ENCODE measurements at regions not wholly inside any gene's neighbourhood (a gene's known extent, or its start where the extent isn't known, plus 50 kb on each side); places are given as distances from the start of the nearest gene placed in this dataset.

DNA sequence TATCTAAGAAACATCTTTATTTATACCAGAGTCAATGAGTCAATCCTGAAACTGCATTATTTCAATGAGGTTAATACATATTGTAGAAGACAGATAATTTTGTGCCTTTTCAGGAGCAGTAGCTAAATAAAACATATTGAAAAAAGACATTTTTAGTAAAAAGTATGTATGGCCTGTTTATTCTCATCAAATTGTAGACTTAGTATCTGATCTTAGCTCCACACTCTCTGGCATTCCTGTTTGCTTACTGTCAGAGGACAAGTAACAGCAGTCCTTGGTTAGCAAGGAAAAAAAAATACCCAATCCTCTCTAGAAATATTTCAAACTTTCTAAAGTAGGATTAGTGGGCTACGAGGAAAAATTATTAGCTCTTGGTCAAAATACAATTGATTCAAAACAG is 50.5 kb upstream of the GUCY1A1 start:
- Histone ChIP-seq H3K36me3 (ENCODE audit: insufficient read depth, low read length) (no peaks in the 10 kb centered on the region), H3K79me2 (ENCODE audit: control insufficient read depth, insufficient read depth, low read length, unreplicated experiment) (no peaks in the 10 kb centered on the region), H3K4me3 (ENCODE audit: low read depth, low read length) (no peak overlapping the region), H3K4me1 (ENCODE audit: control insufficient read depth, insufficient read depth, low read length, unreplicated experiment) (no peaks in the 10 kb centered on the region), H3K27me3 (ENCODE audit: insufficient read depth, low read length) (no peaks in the 10 kb centered on the region), H3K27ac (ENCODE audit: low read depth, low read length) (no peak overlapping the region), H2AFZ (ENCODE audit: low read length, unreplicated experiment) (peak overlapping the region; percentile 54)

DNA sequence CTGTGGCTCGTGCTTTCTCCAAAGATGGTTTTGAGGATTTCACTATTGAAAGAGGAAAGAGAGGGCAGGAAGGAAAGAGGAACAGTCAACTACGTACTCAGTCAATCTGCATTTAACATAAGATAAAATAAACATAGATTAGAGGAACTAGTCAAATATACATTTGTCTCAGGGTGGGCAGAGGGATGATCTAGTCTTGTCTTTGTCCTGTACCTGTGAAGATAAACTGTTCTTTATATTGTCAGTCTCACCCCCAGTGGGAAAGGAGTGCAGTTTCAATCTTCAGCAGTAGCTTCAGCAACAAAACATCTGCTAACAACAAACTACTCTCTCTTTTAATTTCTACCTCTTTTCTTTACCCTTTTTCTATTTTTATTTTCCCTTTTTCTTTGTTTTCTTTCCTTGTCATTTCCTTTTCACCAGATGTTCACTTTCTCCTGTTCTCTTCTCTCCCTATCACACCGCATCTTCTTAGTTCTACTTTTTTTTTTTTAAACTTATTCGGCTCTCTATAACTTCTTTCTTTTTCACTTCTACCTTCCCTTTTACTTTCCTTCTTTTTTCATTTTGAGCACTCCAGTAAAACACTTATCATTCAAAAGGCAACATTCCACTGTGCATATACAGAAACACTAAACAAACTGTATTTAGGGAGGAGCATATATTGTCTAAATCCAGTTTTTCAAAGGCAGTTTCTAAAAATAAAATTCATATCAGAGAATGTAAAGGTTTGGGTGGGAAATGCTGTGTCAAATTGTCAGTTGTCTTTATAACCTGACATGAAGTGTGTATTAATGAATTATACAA is 51.4 kb upstream of the GUCY1A1 start:
- Histone ChIP-seq H3K79me2 (ENCODE audit: control insufficient read depth, insufficient read depth, low read length, unreplicated experiment) (no peaks in the 10 kb centered on the region), H3K27ac (ENCODE audit: low read depth, low read length) (no peak overlapping the region), H3K4me3 (ENCODE audit: low read depth, low read length) (no peak overlapping the region), H3K36me3 (ENCODE audit: insufficient read depth, low read length) (no peaks in the 10 kb centered on the region), H3K4me1 (ENCODE audit: control insufficient read depth, insufficient read depth, low read length, unreplicated experiment) (no peaks in the 10 kb centered on the region), H3K27me3 (ENCODE audit: insufficient read depth, low read length) (no peaks in the 10 kb centered on the region), H2AFZ (ENCODE audit: low read length, unreplicated experiment) (no peak overlapping the region)

DNA sequence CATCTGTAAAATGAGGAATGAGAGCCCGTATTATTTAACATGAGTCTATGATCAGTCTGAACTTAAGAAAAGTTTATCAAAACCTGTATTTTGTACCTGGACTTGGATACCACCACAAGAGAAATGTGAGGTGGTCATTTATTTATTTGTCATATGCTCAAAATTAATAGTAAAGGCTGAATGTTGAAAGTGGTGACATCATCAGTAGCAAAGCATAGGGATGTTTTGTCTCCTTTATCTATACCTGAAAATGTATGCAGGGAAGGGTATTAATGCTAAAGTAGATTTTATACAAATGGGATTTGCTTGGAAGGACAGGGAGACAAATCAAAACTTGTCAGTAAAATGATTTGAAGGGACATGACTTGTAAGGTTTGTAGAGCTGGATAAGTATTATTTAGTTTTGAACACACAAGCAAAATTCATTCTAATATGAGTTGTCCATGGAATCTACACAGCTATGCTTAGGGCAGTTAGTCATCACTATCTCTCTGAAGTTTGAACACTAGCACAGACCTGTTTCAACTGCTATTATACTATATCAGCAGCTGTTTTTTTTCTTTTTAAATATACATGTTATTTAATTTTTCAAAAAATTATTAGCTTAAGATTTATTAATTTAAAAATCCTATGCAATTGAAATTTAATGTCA is 52.4 kb upstream of the GUCY1A1 start:
- H3K36me3 ChIP-seq (ENCODE audit: insufficient read depth, low read length), result no peaks in the 10 kb centered on the region
- no peak overlapping the region for H2AFZ ChIP-seq (ENCODE audit: low read length, unreplicated experiment)
- no peak overlapping the region for H3K4me3 ChIP-seq (ENCODE audit: low read depth, low read length)
- no peaks in the 10 kb centered on the region for H3K4me1 ChIP-seq (ENCODE audit: control insufficient read depth, insufficient read depth, low read length, unreplicated experiment)
- H3K27me3 ChIP-seq (ENCODE audit: insufficient read depth, low read length), result no peaks in the 10 kb centered on the region
- no peak overlapping the region for H3K27ac ChIP-seq (ENCODE audit: low read depth, low read length)
- H3K79me2 ChIP-seq (ENCODE audit: control insufficient read depth, insufficient read depth, low read length, unreplicated experiment), result no peaks in the 10 kb centered on the region

DNA sequence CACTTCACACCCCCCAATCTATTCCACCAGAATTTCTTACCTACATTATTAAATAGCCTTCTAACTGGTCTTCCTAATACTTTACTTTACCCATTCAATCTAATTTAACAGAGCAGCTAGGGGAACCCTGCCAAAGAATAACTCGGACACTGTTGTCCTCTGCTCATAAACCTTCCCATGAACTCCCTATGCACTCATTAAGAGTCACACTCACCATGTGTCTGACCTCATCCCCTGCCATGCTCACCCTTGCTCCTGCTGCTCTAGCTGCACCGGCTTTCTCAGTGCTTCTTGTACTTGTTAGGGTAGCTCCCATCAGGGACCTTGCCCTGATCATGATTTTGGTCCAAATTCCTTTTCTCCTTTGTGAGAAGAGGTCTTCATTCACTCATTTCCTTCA is 54.6 kb upstream of the GUCY1A1 start:
- Histone ChIP-seq H3K79me2 (ENCODE audit: control insufficient read depth, insufficient read depth, low read length, unreplicated experiment) (no peaks in the 10 kb centered on the region), H3K27me3 (ENCODE audit: insufficient read depth, low read length) (no peaks in the 10 kb centered on the region), H3K4me3 (ENCODE audit: low read depth, low read length) (no peak overlapping the region), H2AFZ (ENCODE audit: low read length, unreplicated experiment) (no peak overlapping the region), H3K4me1 (ENCODE audit: control insufficient read depth, insufficient read depth, low read length, unreplicated experiment) (no peaks in the 10 kb centered on the region), H3K36me3 (ENCODE audit: insufficient read depth, low read length) (no peaks in the 10 kb centered on the region), H3K27ac (ENCODE audit: low read depth, low read length) (no peak overlapping the region)

DNA sequence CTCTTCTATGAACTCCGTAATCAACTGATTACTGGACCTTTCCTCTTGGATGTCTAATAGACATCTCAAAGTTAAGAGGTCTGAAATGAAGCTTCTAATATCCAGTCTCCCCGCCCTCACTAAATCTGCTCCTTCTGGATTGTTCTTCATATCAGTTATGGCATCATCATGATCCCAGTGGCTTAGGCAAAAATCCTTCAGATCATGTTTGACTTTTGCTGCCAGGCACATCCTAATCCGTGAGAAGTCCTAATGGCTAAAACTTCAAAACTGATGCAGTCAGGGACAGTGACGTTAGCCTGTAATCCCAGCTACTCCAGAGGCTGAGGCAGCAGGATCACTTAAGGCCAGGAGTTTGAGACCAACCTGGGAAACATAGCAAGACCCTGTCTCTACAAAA is 55.1 kb upstream of the GUCY1A1 start:
- Histone ChIP-seq H3K36me3 (ENCODE audit: insufficient read depth, low read length) (no peaks in the 10 kb centered on the region), H2AFZ (ENCODE audit: low read length, unreplicated experiment) (no peak overlapping the region), H3K79me2 (ENCODE audit: control insufficient read depth, insufficient read depth, low read length, unreplicated experiment) (no peaks in the 10 kb centered on the region), H3K27ac (ENCODE audit: low read depth, low read length) (no peak overlapping the region), H3K4me3 (ENCODE audit: low read depth, low read length) (no peak overlapping the region), H3K4me1 (ENCODE audit: control insufficient read depth, insufficient read depth, low read length, unreplicated experiment) (no peaks in the 10 kb centered on the region), H3K27me3 (ENCODE audit: insufficient read depth, low read length) (no peaks in the 10 kb centered on the region)

DNA sequence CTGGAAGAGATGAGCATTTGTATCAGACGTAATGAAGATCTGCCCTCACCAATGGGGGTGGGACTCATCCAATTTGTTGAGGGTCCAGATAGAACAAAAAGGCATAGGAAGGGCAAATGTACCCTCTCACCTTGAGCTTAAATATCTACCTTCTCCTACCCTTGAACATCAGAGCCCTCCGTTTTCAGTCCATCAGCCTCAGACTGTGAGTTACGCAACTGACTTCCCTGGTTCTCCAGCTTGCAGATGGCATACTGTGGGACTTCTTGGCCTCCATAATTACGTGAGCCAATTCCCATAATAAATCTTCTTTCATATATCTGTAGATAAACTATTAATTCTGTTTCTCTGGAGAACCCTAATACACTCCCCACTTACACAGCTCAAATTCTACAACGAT is 56.5 kb upstream of the GUCY1A1 start:
- no peaks in the 10 kb centered on the region for H3K27me3 ChIP-seq (ENCODE audit: insufficient read depth, low read length)
- H2AFZ ChIP-seq (ENCODE audit: low read length, unreplicated experiment), result no peak overlapping the region
- H3K4me1 ChIP-seq (ENCODE audit: control insufficient read depth, insufficient read depth, low read length, unreplicated experiment), result peaks cover 3% of the 10 kb centered on the region
- H3K4me3 ChIP-seq (ENCODE audit: low read depth, low read length), result no peak overlapping the region
- no peak overlapping the region for H3K27ac ChIP-seq (ENCODE audit: low read depth, low read length)
- H3K36me3 ChIP-seq (ENCODE audit: insufficient read depth, low read length), result no peaks in the 10 kb centered on the region
- no peaks in the 10 kb centered on the region for H3K79me2 ChIP-seq (ENCODE audit: control insufficient read depth, insufficient read depth, low read length, unreplicated experiment)

DNA sequence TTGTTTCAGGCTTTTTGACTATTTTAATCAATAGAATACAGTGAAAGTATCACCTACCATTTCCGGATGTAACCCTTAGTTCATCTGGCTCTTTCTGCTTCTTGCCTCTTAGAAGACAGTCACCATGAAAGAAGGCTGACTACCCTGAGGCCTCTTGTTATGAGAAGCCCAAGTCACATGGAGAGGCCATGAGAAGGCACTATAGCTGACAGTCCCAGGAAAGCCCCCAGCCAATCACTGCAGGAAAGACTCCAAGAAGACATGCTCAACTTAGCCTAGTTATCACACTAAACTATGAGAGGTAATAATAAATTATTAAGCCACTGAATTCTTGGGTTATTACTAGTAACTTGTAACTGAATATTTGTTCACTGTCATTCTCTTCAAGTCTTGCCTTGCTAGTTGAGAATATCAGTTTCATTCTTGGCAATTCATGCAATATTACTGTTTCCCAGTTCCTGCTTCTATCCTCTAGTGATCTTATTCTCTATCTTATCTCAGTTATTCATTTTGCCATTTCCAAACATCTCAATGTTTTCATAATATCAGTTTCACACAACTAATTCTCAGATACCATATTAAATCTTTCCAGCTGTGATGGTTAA is 57.1 kb upstream of the GUCY1A1 start:
- H3K27me3 ChIP-seq (ENCODE audit: insufficient read depth, low read length), result no peaks in the 10 kb centered on the region
- no peak overlapping the region for H3K4me3 ChIP-seq (ENCODE audit: low read depth, low read length)
- H3K79me2 ChIP-seq (ENCODE audit: control insufficient read depth, insufficient read depth, low read length, unreplicated experiment), result no peaks in the 10 kb centered on the region
- no peak overlapping the region for H2AFZ ChIP-seq (ENCODE audit: low read length, unreplicated experiment)
- H3K36me3 ChIP-seq (ENCODE audit: insufficient read depth, low read length), result no peaks in the 10 kb centered on the region
- H3K4me1 ChIP-seq (ENCODE audit: control insufficient read depth, insufficient read depth, low read length, unreplicated experiment), result peaks cover 6% of the 10 kb centered on the region
- H3K27ac ChIP-seq (ENCODE audit: low read depth, low read length), result no peak overlapping the region

DNA sequence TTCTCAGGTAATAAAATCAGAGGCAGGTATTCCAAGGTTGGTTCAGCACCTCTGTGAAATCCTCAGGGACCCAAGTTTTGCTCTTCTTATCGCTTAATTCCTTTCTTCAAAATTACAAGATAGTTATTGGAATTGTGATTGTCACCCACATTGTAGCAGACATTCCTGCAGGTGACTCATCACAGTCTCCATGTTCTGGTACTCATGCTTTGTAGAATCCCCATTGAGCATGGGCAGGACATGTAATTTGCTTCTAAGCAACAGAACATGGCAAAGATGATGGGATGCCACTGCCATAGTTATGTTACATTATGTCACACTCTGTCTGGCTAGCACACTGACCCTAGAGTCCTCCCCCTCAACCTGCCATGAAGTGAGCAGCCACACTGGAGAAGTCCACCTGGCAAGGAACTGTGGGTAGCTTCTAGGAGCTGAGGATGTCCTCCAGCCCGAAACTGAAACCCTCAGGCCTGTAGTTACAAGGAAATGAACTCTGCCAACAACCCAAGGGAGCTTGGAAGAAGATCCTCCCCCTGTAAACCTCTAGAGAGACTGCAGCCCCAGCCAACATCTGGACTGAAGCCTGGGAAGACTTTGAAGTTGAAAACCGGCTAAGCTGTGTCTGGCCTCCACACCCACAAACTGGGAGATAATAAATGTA is 58.3 kb upstream of the GUCY1A1 start:
- Histone ChIP-seq H3K27me3 (ENCODE audit: insufficient read depth, low read length) (no peaks in the 10 kb centered on the region), H3K79me2 (ENCODE audit: control insufficient read depth, insufficient read depth, low read length, unreplicated experiment) (no peaks in the 10 kb centered on the region), H3K4me1 (ENCODE audit: control insufficient read depth, insufficient read depth, low read length, unreplicated experiment) (peaks cover 12% of the 10 kb centered on the region), H3K27ac (ENCODE audit: low read depth, low read length) (no peak overlapping the region), H2AFZ (ENCODE audit: low read length, unreplicated experiment) (no peak overlapping the region), H3K36me3 (ENCODE audit: insufficient read depth, low read length) (no peaks in the 10 kb centered on the region), H3K4me3 (ENCODE audit: low read depth, low read length) (no peak overlapping the region; the same call in 1 of the 2 replicates)

DNA sequence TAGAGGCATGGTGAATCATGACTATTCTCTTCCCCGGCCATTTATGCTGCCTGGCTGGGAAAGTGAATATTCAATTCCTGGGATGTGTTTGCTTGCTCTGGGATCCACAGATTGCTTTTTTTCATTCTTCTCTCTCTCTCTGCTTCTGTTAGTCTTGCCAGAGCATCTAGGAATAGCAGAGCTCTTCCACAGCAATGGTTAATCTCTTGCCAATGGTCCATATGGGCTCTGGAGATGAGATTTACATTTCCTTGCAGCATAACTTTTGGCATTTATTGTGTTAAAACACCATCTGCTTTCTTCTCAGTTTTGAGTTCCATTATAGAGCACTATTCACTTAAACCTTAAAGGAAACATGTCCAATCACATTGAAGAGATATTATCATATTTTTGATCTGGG is 59.2 kb upstream of the GUCY1A1 start:
- Histone ChIP-seq H3K27me3 (ENCODE audit: insufficient read depth, low read length) (no peaks in the 10 kb centered on the region), H2AFZ (ENCODE audit: low read length, unreplicated experiment) (no peak overlapping the region), H3K27ac (ENCODE audit: low read depth, low read length) (no peak overlapping the region), H3K4me1 (ENCODE audit: control insufficient read depth, insufficient read depth, low read length, unreplicated experiment) (peaks cover 12% of the 10 kb centered on the region), H3K4me3 (ENCODE audit: low read depth, low read length) (no peak overlapping the region), H3K79me2 (ENCODE audit: control insufficient read depth, insufficient read depth, low read length, unreplicated experiment) (no peaks in the 10 kb centered on the region), H3K36me3 (ENCODE audit: insufficient read depth, low read length) (no peaks in the 10 kb centered on the region)

DNA sequence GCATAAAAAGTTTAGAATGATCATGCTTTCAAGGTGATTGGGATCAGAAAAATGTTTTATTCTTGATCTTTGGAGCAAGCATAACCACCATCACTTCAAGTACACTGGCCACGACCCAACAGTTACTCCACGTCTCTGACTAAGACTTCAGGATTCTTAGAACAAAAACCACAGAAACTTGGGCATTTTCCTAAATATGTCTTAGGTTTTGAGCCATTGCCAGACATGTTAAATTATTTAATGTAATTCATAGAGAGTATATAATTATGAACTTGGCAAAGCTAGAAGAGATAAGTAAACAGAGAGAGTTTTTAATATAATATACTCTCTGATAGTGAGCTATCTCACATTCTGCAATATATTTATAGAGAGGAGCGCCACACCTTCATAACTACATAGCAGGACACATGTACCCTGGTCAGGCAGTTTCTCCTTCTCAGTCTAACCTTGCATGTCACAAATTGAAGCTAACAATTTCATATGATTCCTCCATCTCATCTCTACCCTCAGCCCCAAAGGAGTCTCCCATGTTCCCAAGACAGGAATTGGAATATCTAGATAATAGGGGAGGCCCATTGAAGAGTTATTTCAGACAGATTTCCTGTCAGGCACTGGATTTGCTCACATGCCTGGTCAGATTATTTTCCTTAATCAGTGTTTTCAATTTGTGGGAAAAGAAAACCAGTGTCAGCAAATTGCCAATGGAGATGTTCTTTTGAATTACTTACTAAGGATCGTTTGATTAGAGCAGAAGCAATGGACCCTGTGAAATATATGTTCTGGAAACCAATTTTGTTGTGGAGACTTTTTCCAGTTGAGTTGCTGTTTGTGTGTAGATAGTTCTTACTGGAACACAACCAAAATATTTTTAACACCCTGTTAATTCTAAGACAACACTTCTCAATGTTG is 61.7 kb upstream of the GUCY1A1 start:
- Histone ChIP-seq H3K27me3 (ENCODE audit: insufficient read depth, low read length) (no peaks in the 10 kb centered on the region), H3K4me3 (ENCODE audit: low read depth, low read length) (no peak overlapping the region), H3K79me2 (ENCODE audit: control insufficient read depth, insufficient read depth, low read length, unreplicated experiment) (no peaks in the 10 kb centered on the region), H3K4me1 (ENCODE audit: control insufficient read depth, insufficient read depth, low read length, unreplicated experiment) (peaks cover 12% of the 10 kb centered on the region), H3K36me3 (ENCODE audit: insufficient read depth, low read length) (no peaks in the 10 kb centered on the region), H3K27ac (ENCODE audit: low read depth, low read length) (peak overlapping the region; percentile 45), H2AFZ (ENCODE audit: low read length, unreplicated experiment) (no peak overlapping the region)

All from ACC112 (cell line).